HepG2 (cell line): ENCODE measurements at regions not wholly inside any gene's neighbourhood (a gene's known extent, or its start where the extent isn't known, plus 50 kb on each side); places are given as distances from the start of the nearest gene placed in this dataset.

Experiments
- ETV5 ChIP-seq: IDR thresholded peaks from 2 replicates; pipeline ENCODE4 v1.6.1; 2018; ENCODE audit warnings: missing biosample characterization, missing genetic modification reagents, inconsistent platforms, borderline replicate concordance
- EZH2 ChIP-seq: conservative IDR thresholded peaks from 2 replicates; pipeline ENCODE4 v1.6.1; 2012; ENCODE audit warnings: mild to moderate bottlenecking, low read depth, low read length, moderate library complexity
- HNRNPLL ChIP-seq: fragments of 200-400 bp; formaldehyde crosslinking; IDR thresholded peaks from 2 replicates; pipeline ENCODE4 v1.6.1; 2017; ENCODE audit warnings: mild to moderate bottlenecking, low read depth, low read length; ENCODE audit not compliant: poor library complexity, severe bottlenecking
- NCOA2 ChIP-seq: sonication (generic); formaldehyde crosslinking; IDR thresholded peaks from 2 replicates; pipeline ENCODE4 v1.8.0; 2022; ENCODE audit warnings: inconsistent platforms
- REL ChIP-seq: sonication (generic); formaldehyde crosslinking; conservative IDR thresholded peaks from 2 replicates; pipeline ENCODE4 v1.8.0; 2022; ENCODE audit warnings: mild to moderate bottlenecking, missing genetic modification reagents, moderate library complexity
- ZNF274 ChIP-seq: sonication (generic); formaldehyde crosslinking; IDR thresholded peaks from 2 replicates; pipeline ENCODE4 v1.5.1; 2020; ENCODE audit warnings: mild to moderate bottlenecking, missing genetic modification reagents
- TF ChIP-seq, protein P1 (sequence below): sonication (generic); formaldehyde crosslinking; IDR thresholded peaks from 2 replicates; pipeline ENCODE4 v1.5.0; 2020; ENCODE audit warnings: mild to moderate bottlenecking, missing genetic modification reagents, moderate library complexity
- TF ChIP-seq, protein P2 (sequence below): sonication (generic); formaldehyde crosslinking; IDR thresholded peaks from 2 replicates; pipeline ENCODE4; 2020; ENCODE audit warnings: missing genetic modification reagents, mild to moderate bottlenecking, borderline replicate concordance

DNA sequence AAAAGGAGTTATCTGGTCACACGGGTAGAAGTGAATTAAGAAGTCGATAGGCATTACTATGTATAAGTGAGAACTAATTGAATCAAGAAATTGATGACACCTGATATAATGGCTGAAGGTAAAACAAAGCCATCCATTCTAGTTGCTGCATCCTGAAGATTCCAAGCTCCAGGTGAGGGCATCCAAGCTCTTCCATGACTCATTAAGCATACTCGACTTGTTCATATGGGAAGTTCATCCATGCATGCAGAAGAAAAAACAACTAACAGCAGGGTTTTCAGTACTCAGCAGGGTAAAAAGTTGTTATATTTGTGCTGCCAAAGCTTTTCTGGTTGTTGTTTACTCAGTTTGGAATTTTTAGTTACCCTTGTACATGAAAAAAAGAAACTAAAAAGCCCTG is 508.0 kb upstream of the CXorf51A start:
- TF ChIP-seq, protein P1, sequence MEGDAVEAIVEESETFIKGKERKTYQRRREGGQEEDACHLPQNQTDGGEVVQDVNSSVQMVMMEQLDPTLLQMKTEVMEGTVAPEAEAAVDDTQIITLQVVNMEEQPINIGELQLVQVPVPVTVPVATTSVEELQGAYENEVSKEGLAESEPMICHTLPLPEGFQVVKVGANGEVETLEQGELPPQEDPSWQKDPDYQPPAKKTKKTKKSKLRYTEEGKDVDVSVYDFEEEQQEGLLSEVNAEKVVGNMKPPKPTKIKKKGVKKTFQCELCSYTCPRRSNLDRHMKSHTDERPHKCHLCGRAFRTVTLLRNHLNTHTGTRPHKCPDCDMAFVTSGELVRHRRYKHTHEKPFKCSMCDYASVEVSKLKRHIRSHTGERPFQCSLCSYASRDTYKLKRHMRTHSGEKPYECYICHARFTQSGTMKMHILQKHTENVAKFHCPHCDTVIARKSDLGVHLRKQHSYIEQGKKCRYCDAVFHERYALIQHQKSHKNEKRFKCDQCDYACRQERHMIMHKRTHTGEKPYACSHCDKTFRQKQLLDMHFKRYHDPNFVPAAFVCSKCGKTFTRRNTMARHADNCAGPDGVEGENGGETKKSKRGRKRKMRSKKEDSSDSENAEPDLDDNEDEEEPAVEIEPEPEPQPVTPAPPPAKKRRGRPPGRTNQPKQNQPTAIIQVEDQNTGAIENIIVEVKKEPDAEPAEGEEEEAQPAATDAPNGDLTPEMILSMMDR (CRISPR knock-in tag): no peak
- TF ChIP-seq REL (CRISPR knock-in tag): no peak
- no peak for TF ChIP-seq ETV5 (CRISPR knock-in tag)
- no peak for TF ChIP-seq HNRNPLL
- TF ChIP-seq NCOA2: no peak
- TF ChIP-seq, protein P2, sequence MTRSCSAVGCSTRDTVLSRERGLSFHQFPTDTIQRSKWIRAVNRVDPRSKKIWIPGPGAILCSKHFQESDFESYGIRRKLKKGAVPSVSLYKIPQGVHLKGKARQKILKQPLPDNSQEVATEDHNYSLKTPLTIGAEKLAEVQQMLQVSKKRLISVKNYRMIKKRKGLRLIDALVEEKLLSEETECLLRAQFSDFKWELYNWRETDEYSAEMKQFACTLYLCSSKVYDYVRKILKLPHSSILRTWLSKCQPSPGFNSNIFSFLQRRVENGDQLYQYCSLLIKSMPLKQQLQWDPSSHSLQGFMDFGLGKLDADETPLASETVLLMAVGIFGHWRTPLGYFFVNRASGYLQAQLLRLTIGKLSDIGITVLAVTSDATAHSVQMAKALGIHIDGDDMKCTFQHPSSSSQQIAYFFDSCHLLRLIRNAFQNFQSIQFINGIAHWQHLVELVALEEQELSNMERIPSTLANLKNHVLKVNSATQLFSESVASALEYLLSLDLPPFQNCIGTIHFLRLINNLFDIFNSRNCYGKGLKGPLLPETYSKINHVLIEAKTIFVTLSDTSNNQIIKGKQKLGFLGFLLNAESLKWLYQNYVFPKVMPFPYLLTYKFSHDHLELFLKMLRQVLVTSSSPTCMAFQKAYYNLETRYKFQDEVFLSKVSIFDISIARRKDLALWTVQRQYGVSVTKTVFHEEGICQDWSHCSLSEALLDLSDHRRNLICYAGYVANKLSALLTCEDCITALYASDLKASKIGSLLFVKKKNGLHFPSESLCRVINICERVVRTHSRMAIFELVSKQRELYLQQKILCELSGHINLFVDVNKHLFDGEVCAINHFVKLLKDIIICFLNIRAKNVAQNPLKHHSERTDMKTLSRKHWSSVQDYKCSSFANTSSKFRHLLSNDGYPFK (CRISPR knock-in tag): no peak
- no peak for TF ChIP-seq EZH2
- TF ChIP-seq ZNF274 (CRISPR knock-in tag): no peak
